GM04504 (cell line): ENCODE measurements at regions not wholly inside any gene's neighbourhood (a gene's known extent, or its start where the extent isn't known, plus 50 kb on each side); places are given as distances from the start of the nearest gene placed in this dataset.

Source experiments
- DNase-seq: peaks from one replicate; pipeline ENCODE4 v3.0.0-alpha.2; 2012; ENCODE audit warnings: low read depth

GRCh38 chr2:16018277-16019059 is 78.1 kb downstream of the MYCN start:
- DNase-seq = no peak

DNA sequence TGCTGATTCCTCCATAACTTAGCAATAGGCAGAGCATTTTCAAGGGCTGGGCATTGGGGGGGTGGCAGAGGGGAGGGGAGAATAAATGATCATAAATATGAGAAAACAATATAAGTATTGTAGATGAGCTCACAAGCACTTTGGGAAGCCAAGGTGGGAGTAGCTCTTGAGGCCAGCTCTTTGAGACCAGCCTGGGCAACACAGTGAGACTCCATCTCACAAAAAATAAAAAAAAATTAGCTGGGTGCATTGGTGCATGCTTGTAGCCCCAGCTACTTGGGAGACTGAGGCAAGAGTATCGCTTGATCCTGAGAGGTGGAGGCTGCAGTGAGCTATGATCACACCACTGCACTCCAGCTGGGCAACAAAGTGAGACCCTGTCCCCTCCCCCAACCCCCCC is 75.9 kb downstream of the MYCN start:
- no peak for DNase-seq

- no peak for DNase-seq
Observed at GRCh38 chr2:16015903-16016265, 75.5 kb downstream of the MYCN start.

DNA sequence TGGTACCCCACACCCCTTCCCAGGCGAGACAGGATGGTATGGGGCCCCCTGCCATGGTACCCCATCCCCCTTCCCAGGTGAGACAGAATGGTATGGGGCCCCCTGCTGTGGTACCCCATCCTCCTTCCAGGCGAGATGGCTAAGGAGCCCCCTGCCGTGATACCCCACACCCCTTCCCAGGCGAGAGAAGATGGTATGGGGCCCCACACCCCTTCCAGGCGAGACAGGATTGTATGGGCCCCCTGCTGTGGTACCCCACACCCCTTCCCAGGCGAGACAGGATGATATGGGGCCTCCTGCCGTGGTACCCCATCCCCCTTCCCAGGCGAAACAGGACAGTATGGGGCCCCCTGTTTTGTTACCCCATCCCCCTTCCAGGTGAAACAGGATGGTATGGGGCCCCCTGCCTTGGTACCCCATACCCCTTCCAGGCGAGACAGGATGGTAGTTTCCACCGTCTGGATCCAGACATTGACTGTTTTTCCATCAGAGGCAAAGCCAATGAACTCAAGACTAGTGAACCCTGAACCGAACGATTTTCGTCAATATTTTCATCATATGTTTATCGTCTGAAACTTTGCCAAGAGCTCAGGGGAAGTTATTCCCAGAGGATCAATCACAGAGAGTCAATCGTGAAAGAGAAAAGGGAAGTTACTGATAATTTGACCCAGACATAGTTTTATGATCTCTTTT is 75.0 kb downstream of the MYCN start:
- no peak for DNase-seq

DNA sequence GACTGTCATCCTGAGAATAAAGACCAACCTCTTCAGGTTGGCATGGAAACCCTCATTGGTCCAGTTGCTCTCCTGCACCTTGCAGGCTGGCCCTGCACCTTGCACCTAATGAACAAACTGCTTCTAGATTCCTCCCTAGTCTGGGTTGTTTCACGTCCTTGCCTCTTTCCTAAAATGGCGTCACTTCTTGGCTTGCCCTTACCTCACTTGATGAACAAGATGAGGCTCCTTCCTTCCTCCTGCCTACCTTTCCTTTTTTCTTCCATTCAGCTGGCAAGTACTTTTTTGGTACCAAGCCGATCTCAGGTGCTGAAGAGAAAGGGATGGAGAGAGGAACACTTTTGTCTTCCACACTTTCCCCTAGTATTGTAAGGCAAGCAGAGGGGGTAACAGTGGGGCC is 74.5 kb downstream of the MYCN start:
- no peak for DNase-seq

GRCh38 chr2:16014041-16014787 is 73.9 kb downstream of the MYCN start:
- no peak for DNase-seq

DNA sequence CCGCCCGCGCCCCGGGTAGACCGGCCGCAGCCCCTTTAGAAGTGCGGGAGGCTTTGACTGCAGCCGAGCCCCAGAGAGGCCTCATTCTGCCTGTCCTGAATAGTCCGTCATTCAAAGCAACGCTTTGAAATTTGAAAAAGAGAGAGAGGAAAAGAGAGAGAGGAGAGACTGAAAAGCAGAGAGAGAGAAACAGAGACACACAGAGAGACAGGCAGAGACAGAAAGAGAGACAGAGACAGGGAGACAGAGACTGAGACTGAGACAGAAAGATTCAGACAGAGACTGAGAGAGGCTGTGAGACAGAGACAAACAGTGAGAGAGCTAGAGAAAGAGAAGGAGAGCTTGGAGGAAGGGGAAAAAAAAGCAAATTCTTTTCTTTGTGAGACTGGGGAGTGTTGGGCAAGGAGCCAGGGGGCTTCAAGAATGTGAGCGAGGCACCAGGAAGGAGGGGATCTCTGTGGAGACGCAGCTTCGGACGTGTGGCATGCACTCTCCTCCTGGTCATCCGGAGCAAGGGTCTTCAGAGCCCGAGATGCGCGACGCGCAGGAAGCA is 73.1 kb downstream of the MYCN start:
- DNase-seq = no peak

DNA sequence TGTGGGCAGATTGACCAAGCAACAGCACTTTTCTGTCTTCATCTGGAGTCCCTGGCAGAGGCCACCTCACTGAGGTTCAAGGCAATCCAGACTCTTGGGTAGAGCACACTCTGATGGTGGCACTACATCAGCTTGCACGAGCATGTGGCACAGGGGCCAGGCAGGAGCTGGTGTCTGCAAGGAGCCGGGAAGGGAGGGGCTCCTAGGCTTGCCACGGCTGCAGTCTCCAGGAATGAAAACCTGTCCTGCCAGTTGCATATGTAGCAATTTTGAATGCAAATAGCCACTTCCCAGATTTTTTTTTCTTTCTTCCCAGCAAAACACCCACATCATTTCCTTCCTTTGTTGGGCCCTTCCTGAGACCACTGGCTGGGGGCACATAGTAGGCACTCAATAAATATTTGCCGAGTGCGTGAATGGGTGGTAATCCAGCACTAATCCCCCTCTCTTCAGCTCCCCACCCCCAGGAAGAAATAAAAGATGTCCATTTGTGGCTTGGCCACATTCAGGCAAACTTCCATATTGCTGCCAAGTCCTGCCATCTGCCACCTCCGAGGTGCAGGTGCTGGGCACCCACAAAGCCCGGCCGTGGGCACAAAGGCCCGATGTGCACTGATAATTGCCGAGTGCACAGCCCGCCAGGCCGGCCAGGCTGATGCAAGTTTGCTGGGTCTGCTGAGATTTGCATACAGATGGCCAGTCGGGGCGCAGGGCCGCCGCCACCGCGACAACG is 72.4 kb downstream of the MYCN start:
- DNase-seq = no peak

GRCh38 chr2:16012029-16012596 is 71.8 kb downstream of the MYCN start:
- DNase-seq = no peak

GRCh38 chr2:16011621-16011960 is 71.2 kb downstream of the MYCN start:
- DNase-seq = no peak

DNA sequence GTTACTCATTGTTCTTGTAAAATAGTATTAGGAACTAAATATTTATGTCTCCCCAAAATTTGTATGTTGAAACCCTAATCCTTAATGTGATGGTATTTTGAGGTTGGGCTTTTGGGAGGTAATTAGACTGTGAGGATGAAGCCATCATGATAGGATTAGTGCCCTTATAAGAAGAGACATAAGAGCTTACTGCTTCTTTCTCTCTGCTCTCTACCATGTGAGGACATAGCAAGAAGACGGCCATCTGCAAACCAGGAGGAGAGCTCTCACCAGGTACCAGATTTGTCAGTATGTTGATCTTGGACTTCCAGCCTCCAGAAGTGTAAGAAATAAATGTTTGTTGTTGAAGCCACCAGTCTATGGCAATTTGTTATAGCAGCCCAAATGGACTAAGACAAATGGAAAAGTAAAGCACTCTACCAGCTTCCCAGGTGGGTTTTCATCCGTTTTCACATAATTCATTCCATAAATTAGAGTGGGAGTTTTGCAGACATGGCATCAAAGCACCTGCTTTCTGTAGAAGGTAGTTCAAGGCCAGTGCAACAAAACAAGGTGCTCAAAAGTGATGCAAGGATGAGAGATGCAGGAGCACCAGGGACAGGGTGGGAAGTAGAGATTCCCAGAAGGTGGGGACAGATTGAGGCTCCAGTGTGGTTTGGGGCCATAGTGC is 70.7 kb downstream of the MYCN start:
- DNase-seq = no peak

GRCh38 chr2:16010011-16010410 is 69.7 kb downstream of the MYCN start:
- DNase-seq = no peak

DNA sequence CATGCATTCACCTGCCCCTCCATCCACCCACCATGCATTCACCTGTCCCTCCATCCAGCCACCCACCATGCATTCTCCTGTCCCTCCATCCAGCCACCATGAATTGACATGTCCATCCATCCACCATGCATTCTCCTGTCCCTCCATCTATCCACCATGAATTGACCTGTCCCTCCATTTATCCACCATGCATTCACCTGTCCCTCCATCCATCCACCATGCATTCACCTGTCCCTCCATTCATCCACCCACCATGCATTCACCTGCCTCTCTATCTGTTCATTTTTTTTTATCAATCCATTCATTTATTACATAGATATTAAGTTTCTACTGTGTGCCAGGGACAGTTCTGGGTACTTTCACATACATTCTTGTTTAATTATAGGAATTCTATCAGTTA is 69.2 kb downstream of the MYCN start:
- no peak for DNase-seq

DNA sequence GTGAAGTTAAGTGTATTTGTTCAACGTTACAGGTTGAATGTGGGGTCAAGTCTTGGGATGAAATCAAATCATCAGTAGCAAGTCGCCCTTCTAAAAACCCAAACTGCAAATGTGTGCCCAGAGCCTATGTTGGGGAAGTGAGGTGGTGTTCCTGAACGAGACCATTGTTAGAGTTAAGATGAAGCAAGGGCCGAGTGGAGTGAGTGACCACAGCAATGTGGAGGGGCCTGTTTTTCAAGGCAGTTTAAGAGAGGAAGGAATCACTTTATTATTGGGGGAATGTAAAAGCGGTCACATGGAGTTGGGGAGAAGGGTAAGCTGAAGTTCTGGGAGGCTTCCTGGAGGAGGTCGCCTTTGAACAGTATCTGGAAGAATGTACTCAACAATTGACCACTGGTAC is 68.5 kb downstream of the MYCN start:
- no peak for DNase-seq

- no peak for DNase-seq
Observed at GRCh38 chr2:16008331-16008850, 68.0 kb downstream of the MYCN start.

DNA sequence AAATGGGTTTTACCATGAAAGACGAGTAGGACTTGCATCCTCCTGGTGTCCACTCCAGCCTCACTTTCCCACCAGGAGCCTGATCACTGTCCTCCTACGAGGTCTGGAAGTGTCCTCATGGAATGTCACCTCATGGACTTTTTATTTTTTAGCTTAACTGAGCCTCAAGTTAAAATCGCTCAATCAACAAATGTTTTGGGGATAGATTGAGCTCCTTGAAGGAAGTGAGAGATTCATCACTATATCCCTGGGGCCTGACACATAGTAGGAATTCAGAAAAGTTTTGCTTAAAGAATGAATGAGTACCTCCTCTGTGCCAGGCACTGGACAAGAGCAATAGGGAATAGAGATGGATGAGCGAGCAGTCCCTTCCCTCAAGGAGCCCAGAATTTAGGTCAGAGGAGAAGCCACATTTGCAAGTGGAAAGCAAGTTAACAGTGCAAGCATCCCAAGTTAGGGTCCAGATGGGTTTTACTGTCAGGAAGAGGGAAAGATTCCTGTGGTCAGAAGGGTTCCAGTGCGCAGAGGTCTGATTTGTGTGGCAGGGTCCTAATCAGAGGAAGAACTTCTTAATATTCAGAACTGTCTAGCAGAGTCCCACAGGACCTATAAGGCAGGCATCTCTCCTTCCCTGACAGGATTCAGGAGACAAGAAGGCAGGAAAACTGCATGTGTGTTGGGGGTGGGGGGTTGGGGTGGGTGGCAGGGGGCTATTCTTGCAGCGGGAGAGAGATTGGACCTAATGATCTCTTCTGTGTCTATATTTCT is 67.0 kb downstream of the MYCN start:
- DNase-seq = no peak

DNA sequence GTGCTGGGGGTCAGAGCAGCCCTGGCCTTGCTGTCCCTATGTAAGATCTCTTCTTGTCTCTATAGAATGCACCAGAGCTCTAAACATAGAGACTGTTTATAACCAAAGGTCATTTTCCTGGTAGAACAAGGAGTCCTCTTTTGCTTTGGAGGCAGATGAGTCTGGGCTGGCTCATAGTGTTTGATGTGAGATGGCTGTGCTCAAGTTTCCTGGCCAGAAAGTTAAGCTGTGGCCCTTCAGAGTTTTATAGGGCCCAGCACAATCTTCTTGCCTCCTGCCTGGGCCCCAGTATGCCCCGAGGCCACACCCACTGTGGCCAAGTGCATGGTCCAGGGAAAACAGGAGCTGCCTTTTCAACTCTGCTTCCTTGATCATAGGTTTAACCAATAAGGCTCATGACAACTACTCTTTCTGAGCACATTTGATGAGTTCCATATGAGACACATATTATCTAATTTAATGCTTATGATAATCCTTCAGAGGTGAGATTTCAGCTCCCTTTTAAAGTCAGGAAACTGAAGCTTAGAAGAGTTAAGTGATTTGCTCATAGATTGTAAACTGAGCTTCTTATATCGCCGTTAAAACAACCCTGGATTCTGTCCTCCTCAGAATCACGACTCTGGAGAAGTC is 66.3 kb downstream of the MYCN start:
- no peak for DNase-seq

- no peak for DNase-seq
Observed at GRCh38 chr2:16005816-16006536, 65.6 kb downstream of the MYCN start.

- DNase-seq = no peak
Observed at GRCh38 chr2:16005389-16005788, 65.0 kb downstream of the MYCN start.
